Naive thymus-derived CD4-positive, alpha-beta T cell (primary cell): ENCODE measurements at regions not wholly inside any gene's neighbourhood (a gene's known extent, or its start where the extent isn't known, plus 50 kb on each side); places are given as distances from the start of the nearest gene placed in this dataset.
A peak's percentile ranks its signal among the peaks of the same experiment; 100 is the strongest.

Experiments
- ATAC-seq: fragments of 150-1000 bp; cut with Tn5 transposase; 2 replicates; pipeline ENCODE4 v1.10.0; 2021; ENCODE audit warnings: mild to moderate bottlenecking, moderate library complexity
- CTCF ChIA-PET: fragments of 350-600 bp; sonication (Branson Sonifier 250); formaldehyde crosslinking; loops from one replicate; lab custom pipeline; 2021; ENCODE audit warnings: antibody characterized with exemption; lab: Charles Lee
- POLR2A ChIA-PET: fragments of 350-600 bp; sonication (Branson Sonifier 250); formaldehyde crosslinking; loops from one replicate; lab custom pipeline; 2021; ENCODE audit warnings: antibody characterized with exemption, inconsistent platforms; lab: Charles Lee
- DNase-seq, 9 donors: peaks; one replicate each; pipeline versions ENCODE4 v3.0.0 to v3.0.0-alpha.2; 2020 to 2022; ENCODE audit warnings: mixed read lengths in 1 of 9
- H3K27ac ChIP-seq: one replicate; pipeline ENCODE4 v1.7.0; 2013; ENCODE audit warnings: mild to moderate bottlenecking, low read depth, low read length, moderate library complexity
- H3K27me3 ChIP-seq, 2 donors: one replicate each; pipeline ENCODE4 v1.7.0; 2013; ENCODE audit warnings: low read length in 2 of 2, mild to moderate bottlenecking in 2 of 2, moderate library complexity in 2 of 2; ENCODE audit not compliant: control insufficient read depth in 2 of 2, insufficient read depth in 2 of 2
- H3K36me3 ChIP-seq, 3 experiments: 1 replicate in 2 of 3; 2 replicates in 1 of 3; pipeline ENCODE4 v1.7.0; 2013; ENCODE audit warnings: low read length in 3 of 3, mild to moderate bottlenecking in 3 of 3, moderate library complexity in 1 of 3; ENCODE audit not compliant: insufficient read depth in 3 of 3, control insufficient read depth in 2 of 3
- H3K4me1 ChIP-seq, 2 donors: one replicate each; pipeline ENCODE4 v1.7.0; 2013; ENCODE audit warnings: low read length in 2 of 2, mild to moderate bottlenecking in 2 of 2, moderate library complexity in 1 of 2; ENCODE audit not compliant: control insufficient read depth in 2 of 2, insufficient read depth in 2 of 2
- H3K4me3 ChIP-seq: 2 replicates; pipeline ENCODE4 v1.7.0; 2013; ENCODE audit warnings: mild to moderate bottlenecking, low read length
- H3K9me3 ChIP-seq, 3 experiments: 1 replicate in 2 of 3; 2 replicates in 1 of 3; pipeline ENCODE4 v1.7.0; 2013; ENCODE audit warnings: low read length in 3 of 3; ENCODE audit not compliant: control insufficient read depth in 2 of 3
- H3K27ac Mint-ChIP-seq, 9 donors: one replicate each; pipeline ENCODE4 v1.8.0; 2020 to 2022; ENCODE audit warnings: mixed read lengths in 9 of 9, mild to moderate bottlenecking in 8 of 9, moderate library complexity in 5 of 9, inconsistent platforms in 2 of 9
- H3K27me3 Mint-ChIP-seq, 5 donors: one replicate each; pipeline ENCODE4 v1.8.0; 2021 to 2022; ENCODE audit warnings: mixed read lengths in 5 of 5, mild to moderate bottlenecking in 1 of 5
- H3K36me3 Mint-ChIP-seq, 5 donors: one replicate each; pipeline ENCODE4 v1.8.0; 2020 to 2022; ENCODE audit warnings: mixed read lengths in 5 of 5, mild to moderate bottlenecking in 3 of 5, inconsistent platforms in 1 of 5
- H3K4me1 Mint-ChIP-seq, 7 donors: one replicate each; pipeline ENCODE4 v1.8.0; 2020 to 2022; ENCODE audit warnings: mixed read lengths in 7 of 7, mild to moderate bottlenecking in 3 of 7, inconsistent platforms in 1 of 7
- H3K4me3 Mint-ChIP-seq, 10 donors: one replicate each; pipeline ENCODE4 v1.8.0; 2020 to 2022; ENCODE audit warnings: mild to moderate bottlenecking in 10 of 10, mixed read lengths in 10 of 10, moderate library complexity in 6 of 10, inconsistent platforms in 2 of 10
- H3K9me3 Mint-ChIP-seq, 11 donors: one replicate each; pipeline ENCODE4 v1.8.0; 2020 to 2022; ENCODE audit warnings: mixed read lengths in 11 of 11, mild to moderate bottlenecking in 4 of 11, inconsistent platforms in 1 of 11, moderate library complexity in 1 of 11
- intact Hi-C, 2 donors: fragments of 100-400 bp; cut with micrococcal nuclease; formaldehyde crosslinking; loops; one replicate each; pipeline ENCODE4 v1.15.1; 2023

DNA sequence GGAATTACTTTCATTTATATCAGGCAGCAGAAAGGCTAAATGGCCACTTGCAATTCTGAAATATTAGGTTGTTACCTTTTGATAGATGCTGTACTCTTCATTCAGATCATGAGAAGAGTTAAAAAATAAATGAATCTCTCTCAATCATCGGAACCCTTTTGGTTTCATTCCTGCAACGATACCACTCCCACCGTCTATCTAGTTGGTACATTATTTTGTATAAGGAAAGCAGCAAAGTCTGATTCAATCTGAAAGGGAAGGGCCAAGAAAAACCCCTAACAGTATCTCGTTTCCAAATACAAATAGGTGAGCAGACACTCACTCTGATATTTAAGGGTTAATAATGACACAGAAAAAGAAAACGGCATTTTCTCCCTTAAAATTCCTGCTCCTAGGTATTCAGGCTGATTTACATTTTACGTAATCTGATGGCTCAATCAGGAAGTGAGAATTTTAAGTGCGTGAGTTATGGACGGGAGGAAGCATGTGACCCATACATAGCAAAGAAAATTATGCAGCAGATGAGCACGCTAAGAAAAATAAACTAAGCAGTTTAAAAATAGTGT lies 209.4 kb upstream of the KLF14 start:
- DNase-seq: peak in 7 of 9 donors; percentile 44 to 64 (median 58)
- ATAC-seq: peak; percentile 66
- H3K27me3 Mint-ChIP-seq: no peaks in the 10 kb centered on the region
- ChIA-PET POLR2A (interaction anchor here (1.0 kb wide), 2 partner anchors 8 to 10 kb away, joined by 3 read pairs; no protein-coding TSS in a partner anchor), CTCF (interaction anchor here (0.6 to 1.9 kb wide), 2 partner anchors 47 to 1509 kb away, joined by 3 to 11 read pairs; partner anchors contain the start of gene STRIP2)
- Histone ChIP-seq H3K9me3 (no peaks in the 10 kb centered on the region), H3K36me3 (peaks cover 0 to 9% (median 0%) of the 10 kb centered on the region in 3 experiments), H3K27ac (peak overlapping the region; percentile 78), H3K27me3 (no peaks in the 10 kb centered on the region), H3K4me3 (peak overlapping the region; percentile 41), H3K4me1 (peaks cover 56 to 67% of the 10 kb centered on the region in 2 donors)
- H3K27ac Mint-ChIP-seq: peak overlapping the region in 8 of 9 donors; percentile 88 to 96 (median 94)
- intact Hi-C loops: loop anchor here (1.0 to 2.0 kb wide), 5 partner anchors 14 to 47 kb away; no protein-coding TSS in a partner anchor
- H3K4me3 Mint-ChIP-seq: peak overlapping the region; percentile 72 to 90 (median 84)
- H3K36me3 Mint-ChIP-seq: peaks cover 0 to 38% (median 23%) of the 10 kb centered on the region in 5 donors
- H3K9me3 Mint-ChIP-seq: no peaks in the 10 kb centered on the region
- peaks cover 66 to 100% (median 96%) of the 10 kb centered on the region in 7 donors for H3K4me1 Mint-ChIP-seq

DNA sequence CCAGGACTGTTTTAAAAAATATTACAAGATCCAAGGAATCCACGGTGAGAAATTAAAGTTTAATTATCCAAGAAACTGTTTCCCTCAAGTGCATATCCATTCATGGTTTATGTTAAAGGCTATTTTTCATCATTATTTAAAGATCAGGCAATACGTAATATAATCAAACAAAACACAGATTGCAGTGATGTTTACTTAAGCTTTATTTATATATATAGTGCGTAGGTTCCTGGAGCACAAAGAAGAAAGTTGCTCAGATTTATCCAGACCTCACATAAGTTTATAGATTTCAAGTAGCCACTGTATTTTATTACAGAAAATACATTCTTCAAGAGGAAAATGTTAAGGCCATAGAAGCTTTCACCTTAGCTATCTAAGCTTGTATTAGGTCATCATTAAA lies 210.0 kb upstream of the KLF14 start:
- DNase-seq (no peak), ATAC-seq (no peak)
- Histone ChIP-seq H3K27me3 (no peaks in the 10 kb centered on the region), H3K4me3 (peak overlapping the region; percentile 41), H3K36me3 (peaks cover 0 to 9% (median 0%) of the 10 kb centered on the region in 3 experiments), H3K9me3 (no peaks in the 10 kb centered on the region), H3K4me1 (peaks cover 55 to 67% of the 10 kb centered on the region in 2 donors), H3K27ac (peak overlapping the region; percentile 78)
- Mint-ChIP-seq H3K36me3 (peaks cover 0 to 38% (median 23%) of the 10 kb centered on the region in 5 donors), H3K9me3 (no peaks in the 10 kb centered on the region), H3K4me1 (peaks cover 64 to 95% (median 93%) of the 10 kb centered on the region in 7 donors), H3K27me3 (no peaks in the 10 kb centered on the region), H3K4me3 (peak overlapping the region; percentile 72 to 90 (median 84)), H3K27ac (peak overlapping the region in 8 of 9 donors; percentile 88 to 96 (median 94))
- intact Hi-C loops: loop anchor here (1.0 to 2.0 kb wide), 5 partner anchors 13 to 47 kb away; no protein-coding TSS in a partner anchor
- ChIA-PET CTCF (interaction anchor here (0.6 to 1.9 kb wide), 2 partner anchors 47 to 1510 kb away, joined by 3 to 11 read pairs; partner anchors contain the start of gene STRIP2), POLR2A (interaction anchor here (1.0 kb wide), 3 partner anchors 8 to 13 kb away, joined by 3 read pairs; no protein-coding TSS in a partner anchor)

DNA sequence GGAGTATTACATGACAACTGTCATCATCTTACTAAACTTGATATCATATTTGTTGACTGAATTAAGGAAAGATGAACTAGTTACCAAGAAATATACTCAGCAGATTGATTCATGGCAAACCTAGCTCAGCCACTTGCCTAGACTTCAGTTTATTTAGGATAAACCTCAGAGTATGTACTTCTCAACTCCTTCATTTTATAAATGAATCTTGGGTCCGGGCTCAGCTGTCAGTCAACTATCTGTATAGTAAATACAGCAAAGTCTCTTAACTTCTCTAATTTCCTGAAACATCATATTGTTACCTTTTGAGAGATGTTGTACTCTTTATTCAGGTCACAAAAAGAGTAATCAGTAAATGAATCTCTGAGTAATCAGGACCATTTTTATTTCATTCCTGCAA lies 211.0 kb upstream of the KLF14 start:
- H3K27ac Mint-ChIP-seq: peak overlapping the region in 8 of 9 donors; percentile 51 to 95 (median 84)
- peaks cover 59 to 86% (median 84%) of the 10 kb centered on the region in 7 donors for H3K4me1 Mint-ChIP-seq
- H3K27me3 ChIP-seq: no peaks in the 10 kb centered on the region
- peak overlapping the region in 7 of 10 donors; percentile 21 to 64 (median 43) for H3K4me3 Mint-ChIP-seq
- H3K27ac ChIP-seq: peak overlapping the region; percentile 78
- peaks cover 0 to 9% (median 0%) of the 10 kb centered on the region in 3 experiments for H3K36me3 ChIP-seq
- ChIA-PET POLR2A (interaction anchor here (0.7 to 2.3 kb wide), 5 partner anchors 11 to 30 kb away, joined by 3 to 9 read pairs (median 4); no protein-coding TSS in a partner anchor), CTCF (interaction anchor here (1.5 to 1.9 kb wide), 2 partner anchors 37 to 48 kb away, joined by 6 to 11 read pairs; no protein-coding TSS in a partner anchor)
- H3K9me3 Mint-ChIP-seq: no peaks in the 10 kb centered on the region
- H3K27me3 Mint-ChIP-seq: no peaks in the 10 kb centered on the region
- DNase-seq (no peak), ATAC-seq (no peak)
- no peak overlapping the region for H3K4me3 ChIP-seq
- intact Hi-C loops: no loop called here
- no peaks in the 10 kb centered on the region for H3K9me3 ChIP-seq
- peaks cover 0 to 32% (median 19%) of the 10 kb centered on the region in 5 donors for H3K36me3 Mint-ChIP-seq
- peaks cover 55 to 67% of the 10 kb centered on the region in 2 donors for H3K4me1 ChIP-seq

DNA sequence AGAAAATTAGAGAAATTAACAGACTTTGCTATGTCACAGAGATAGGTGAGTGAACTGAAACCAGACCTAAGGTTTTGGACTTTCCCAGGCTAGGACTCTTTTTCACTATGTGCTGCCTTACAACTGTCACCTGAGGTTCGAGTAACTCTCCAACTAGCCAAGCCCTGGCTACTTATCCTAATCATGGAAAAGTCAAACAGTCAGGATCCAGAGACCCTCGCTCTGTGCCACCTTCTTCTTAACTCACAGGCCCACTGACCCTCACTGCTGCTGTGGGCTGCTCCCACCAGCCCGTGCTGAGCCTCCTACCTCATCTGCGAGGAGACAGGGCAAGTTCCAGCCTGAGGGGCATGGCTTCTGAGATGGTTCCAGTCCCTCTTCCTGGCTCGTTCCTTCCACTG lies 211.4 kb upstream of the KLF14 start:
- Histone ChIP-seq H3K27ac (peak overlapping the region; percentile 78), H3K36me3 (peaks cover 0 to 9% (median 0%) of the 10 kb centered on the region in 3 experiments), H3K27me3 (no peaks in the 10 kb centered on the region), H3K4me1 (peaks cover 58 to 70% of the 10 kb centered on the region in 2 donors), H3K9me3 (no peaks in the 10 kb centered on the region), H3K4me3 (peak overlapping the region; percentile 4)
- DNase-seq: no peak
- Mint-ChIP-seq H3K27ac (peak overlapping the region in 8 of 9 donors; percentile 73 to 95 (median 89)), H3K9me3 (no peaks in the 10 kb centered on the region), H3K4me1 (peaks cover 55 to 82% (median 79%) of the 10 kb centered on the region in 7 donors), H3K4me3 (peak overlapping the region in 9 of 10 donors; percentile 30 to 64 (median 43)), H3K27me3 (no peaks in the 10 kb centered on the region), H3K36me3 (peaks cover 0 to 31% (median 18%) of the 10 kb centered on the region in 5 donors)
- intact Hi-C loops: no loop called here
- ChIA-PET POLR2A (interaction anchor here (1.4 to 2.3 kb wide), 3 partner anchors 11 to 14 kb away, joined by 4 to 9 read pairs (median 8); no protein-coding TSS in a partner anchor), CTCF (interaction anchor here (1.5 to 2.1 kb wide), 3 partner anchors 11 to 49 kb away, joined by 6 to 11 read pairs (median 6); no protein-coding TSS in a partner anchor)
- ATAC-seq: peak; percentile 37

DNA sequence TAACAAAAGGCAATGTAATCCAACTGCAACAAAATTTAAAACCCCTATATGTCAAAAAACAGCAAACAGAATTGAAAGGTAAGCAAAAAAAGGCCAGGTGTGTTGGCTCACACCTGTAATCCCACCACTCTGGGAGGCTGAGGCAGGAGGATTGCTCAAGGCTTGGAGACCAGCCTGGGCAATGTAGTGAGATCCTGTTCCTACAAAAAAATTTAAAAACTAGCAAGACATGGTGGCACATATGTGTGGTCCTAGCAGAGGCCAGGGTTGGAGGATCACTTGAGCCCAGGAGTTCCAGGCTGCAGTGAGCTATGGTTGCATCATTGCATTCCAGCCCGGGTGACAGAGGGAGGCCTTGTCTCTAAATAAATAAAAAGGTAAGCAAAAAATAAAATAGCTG lies 212.1 kb upstream of the KLF14 start:
- H3K27me3 Mint-ChIP-seq: no peaks in the 10 kb centered on the region
- intact Hi-C loops: no loop called here
- ATAC-seq: no peak
- no peaks in the 10 kb centered on the region for H3K9me3 ChIP-seq
- H3K27ac Mint-ChIP-seq: peak overlapping the region in 8 of 9 donors; percentile 73 to 95 (median 89)
- no peaks in the 10 kb centered on the region for H3K9me3 Mint-ChIP-seq
- no peak for DNase-seq
- peaks cover 0 to 25% (median 11%) of the 10 kb centered on the region in 5 donors for H3K36me3 Mint-ChIP-seq
- H3K4me1 Mint-ChIP-seq: peaks cover 49 to 75% (median 73%) of the 10 kb centered on the region in 7 donors
- CTCF ChIA-PET: interaction anchor here (1.5 to 2.1 kb wide), 2 partner anchors 10 to 36 kb away, joined by 6 read pairs; no protein-coding TSS in a partner anchor
- H3K4me3 Mint-ChIP-seq: peak overlapping the region in 4 of 10 donors; percentile 3 to 23 (median 16)
- peak overlapping the region; percentile 78 for H3K27ac ChIP-seq
- peaks cover 63 to 77% of the 10 kb centered on the region in 2 donors for H3K4me1 ChIP-seq
- H3K36me3 ChIP-seq: peaks cover 0 to 8% (median 0%) of the 10 kb centered on the region in 3 experiments
- POLR2A ChIA-PET: interaction anchor here (0.5 to 2.3 kb wide), 4 partner anchors 10 to 43 kb away, joined by 3 to 9 read pairs (median 6); no protein-coding TSS in a partner anchor
- no peak overlapping the region for H3K4me3 ChIP-seq
- H3K27me3 ChIP-seq: no peaks in the 10 kb centered on the region
